ENCODE measurements at regions not wholly inside any gene's neighbourhood (a gene's known extent, or its start where the extent isn't known, plus 50 kb on each side); places are given as distances from the start of the nearest gene placed in this dataset.

DNA sequence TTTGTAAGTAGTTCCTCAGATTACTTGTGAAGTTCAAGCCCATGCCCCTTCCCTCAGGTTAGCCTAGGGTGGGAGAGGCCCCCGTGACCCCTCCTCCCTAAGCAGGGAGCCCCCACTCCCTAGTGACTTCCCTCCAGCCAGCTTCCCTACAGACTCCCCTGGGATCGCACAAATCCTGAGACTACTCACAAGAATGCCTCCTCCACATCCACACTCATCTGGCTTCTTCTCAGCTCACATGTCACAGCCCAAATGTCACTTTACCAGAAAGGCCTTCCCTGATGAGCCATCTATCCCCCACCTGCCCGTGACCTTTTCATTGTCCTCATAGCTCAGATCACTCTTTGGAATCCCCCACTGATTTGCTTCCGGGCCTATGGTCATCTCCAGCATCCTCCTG lies 96.7 kb upstream of the ARAP3 start:
- DNase-seq (ENCODE audit: insufficient read length, low spot score), result no peak
- no peak for FAIRE-seq
- TF ChIP-seq, protein P1, sequence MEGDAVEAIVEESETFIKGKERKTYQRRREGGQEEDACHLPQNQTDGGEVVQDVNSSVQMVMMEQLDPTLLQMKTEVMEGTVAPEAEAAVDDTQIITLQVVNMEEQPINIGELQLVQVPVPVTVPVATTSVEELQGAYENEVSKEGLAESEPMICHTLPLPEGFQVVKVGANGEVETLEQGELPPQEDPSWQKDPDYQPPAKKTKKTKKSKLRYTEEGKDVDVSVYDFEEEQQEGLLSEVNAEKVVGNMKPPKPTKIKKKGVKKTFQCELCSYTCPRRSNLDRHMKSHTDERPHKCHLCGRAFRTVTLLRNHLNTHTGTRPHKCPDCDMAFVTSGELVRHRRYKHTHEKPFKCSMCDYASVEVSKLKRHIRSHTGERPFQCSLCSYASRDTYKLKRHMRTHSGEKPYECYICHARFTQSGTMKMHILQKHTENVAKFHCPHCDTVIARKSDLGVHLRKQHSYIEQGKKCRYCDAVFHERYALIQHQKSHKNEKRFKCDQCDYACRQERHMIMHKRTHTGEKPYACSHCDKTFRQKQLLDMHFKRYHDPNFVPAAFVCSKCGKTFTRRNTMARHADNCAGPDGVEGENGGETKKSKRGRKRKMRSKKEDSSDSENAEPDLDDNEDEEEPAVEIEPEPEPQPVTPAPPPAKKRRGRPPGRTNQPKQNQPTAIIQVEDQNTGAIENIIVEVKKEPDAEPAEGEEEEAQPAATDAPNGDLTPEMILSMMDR (IDR thresholded peaks at IDR 0.05; ENCODE audit: insufficient read depth, missing control alignments), result no peak

DNA sequence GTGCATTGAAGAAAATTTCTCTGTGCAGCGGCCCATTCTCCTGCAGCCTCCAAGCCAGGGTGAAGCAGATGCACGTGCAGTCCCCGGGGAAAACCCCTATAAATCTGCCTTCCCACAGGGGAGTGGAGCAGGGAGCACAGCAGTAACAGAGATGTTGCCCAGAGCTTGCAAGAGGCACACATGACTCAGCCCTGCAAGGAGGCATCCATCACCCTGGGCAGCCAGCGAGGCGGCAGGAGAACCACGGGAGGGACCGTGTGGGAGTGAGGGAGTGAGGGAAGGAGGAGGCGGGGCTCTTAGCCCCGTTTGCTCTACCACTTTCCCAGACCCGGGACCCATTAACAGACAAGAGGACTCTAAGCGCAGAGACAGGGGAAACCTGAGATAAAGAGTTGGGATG lies 96.2 kb upstream of the ARAP3 start:
- DNase-seq (ENCODE audit: insufficient read length, low spot score) (no peak), FAIRE-seq (no peak)

DNA sequence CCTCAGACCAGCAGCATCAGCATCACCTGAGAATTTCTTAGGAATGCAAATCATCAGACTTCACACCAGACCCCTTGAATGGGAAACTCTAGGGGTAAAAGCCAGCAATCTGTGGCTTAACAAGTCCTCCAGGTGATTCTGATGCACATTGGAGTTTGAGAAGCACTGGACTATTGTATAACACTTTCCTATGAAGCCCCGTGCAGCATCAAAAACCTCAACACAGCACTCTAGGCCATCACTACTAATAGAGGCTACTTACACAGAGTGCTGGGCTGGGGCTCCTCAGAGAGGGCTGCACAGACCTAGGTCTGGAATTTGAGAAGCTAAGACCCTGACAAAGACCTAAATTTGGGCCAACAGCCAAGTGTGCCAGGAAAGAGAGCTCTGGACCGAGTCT lies 95.7 kb upstream of the ARAP3 start:
- DNase-seq (ENCODE audit: insufficient read length, low spot score) (no peak), FAIRE-seq (no peak)
- TF ChIP-seq, protein P1 (IDR thresholded peaks at IDR 0.05; ENCODE audit: insufficient read depth, missing control alignments), result no peak

More for the DNA sequence above, 96.2 kb upstream of the ARAP3 start:
- TF ChIP-seq, protein P1 (IDR thresholded peaks at IDR 0.05; ENCODE audit: insufficient read depth, missing control alignments), result no peak

DNA sequence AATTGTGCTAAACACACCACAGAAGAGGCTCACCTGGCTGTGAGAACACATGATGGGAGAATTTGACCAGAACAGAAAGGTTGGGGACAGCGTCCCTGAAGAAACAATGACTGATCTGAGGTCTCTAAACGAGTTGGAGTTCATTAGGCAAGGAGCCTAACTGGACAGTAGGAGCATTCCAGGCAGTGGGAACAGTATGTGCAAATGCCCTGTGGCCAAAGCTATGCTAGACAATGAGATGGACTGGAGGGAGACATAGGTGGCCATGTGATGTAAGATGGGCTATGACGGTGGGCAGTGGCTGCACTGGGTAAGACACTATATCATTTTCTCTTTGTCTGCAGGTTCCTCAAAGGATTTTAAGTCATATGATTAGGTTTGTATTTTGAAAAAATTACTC lies 95.1 kb upstream of the ARAP3 start:
- FAIRE-seq (no peak), DNase-seq (ENCODE audit: insufficient read length, low spot score) (no peak)
- TF ChIP-seq, protein P1 (IDR thresholded peaks at IDR 0.05; ENCODE audit: insufficient read depth, missing control alignments), result no peak

DNA sequence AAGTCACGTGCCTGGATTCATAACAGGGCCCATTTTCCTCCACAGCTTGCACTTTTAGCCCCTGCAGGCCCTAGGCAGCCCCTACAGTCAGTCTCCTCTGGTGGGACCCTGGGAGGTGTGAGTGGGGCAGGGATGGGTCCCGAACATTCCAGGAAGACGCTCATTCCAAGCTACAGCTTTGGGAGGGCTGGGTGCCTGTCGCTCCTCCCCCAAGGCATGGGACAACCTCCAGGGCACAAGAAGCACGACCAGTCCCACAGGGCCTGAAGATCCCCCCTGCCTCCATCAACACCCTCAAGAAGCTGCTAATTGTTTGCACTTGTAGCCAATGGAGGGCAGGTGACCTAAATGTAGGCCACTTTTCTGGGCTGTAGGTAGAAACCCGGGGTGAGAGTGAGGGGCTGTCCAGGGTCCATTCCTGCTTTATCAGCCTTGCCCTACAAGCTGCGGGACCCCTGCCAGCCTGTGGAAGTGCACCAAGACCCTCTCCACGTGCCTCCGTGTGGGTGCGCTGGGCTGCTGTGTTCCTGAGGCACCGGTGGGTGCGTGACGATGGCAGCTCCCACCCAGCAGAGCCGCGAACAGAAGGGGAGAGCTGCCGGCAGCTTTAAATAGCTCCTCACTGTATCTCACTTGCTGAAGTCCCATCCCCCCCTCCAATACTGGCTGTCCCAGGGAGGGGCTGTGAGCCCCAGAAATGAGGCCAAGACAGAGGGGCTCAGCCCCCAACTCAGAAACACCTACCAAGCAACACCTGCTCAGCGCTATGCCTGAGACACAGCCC lies 91.9 kb upstream of the ARAP3 start:
- TF ChIP-seq, protein P1 (IDR thresholded peaks at IDR 0.05; ENCODE audit: insufficient read depth, missing control alignments), result no peak
- no peak for FAIRE-seq
- no peak for DNase-seq (ENCODE audit: insufficient read length, low spot score)

DNA sequence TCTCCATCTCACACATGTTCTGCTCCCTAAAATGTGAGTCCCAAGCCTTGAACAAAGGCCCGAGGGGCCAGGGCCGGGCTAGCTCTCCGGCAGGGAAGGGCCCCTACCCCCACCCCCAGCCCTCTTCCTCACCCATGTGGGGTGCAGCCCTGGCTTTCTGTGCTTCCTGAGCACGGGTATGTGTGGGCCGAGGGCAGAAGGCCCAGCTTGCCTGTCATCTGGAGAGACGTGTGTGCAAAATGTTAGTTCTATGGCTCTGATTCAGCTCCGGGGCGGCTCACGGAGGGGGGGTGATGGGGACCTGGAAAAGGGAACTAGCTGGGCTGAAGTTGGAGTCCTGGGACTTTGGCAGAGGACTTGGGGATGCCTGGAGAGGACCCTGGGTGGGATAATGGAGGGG lies 90.3 kb upstream of the ARAP3 start:
- no peak for DNase-seq (ENCODE audit: insufficient read length, low spot score)
- no peak for FAIRE-seq
- TF ChIP-seq, protein P1 (IDR thresholded peaks at IDR 0.05; ENCODE audit: insufficient read depth, missing control alignments), result no peak

DNA sequence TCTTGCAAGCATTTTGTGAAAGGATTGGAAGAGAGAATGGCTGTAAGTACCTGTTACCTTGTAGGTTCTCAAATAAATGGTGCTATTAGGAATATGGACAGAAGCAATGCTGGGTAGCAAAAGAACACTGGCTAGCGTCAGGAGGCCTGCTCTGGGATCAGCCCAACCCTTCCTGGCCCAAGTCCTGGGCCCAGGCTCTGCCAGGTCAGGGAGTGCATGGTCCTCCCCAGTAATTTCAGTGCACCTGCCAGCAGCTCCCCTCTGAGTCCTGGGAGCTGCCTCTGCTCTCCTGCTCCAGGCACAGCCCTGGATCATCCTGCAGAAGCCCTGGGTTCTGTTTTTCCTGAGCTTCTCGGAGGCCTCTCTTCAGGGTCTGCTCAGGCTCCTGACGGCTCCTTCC lies 89.5 kb upstream of the ARAP3 start:
- TF ChIP-seq, protein P1 (IDR thresholded peaks at IDR 0.05; ENCODE audit: insufficient read depth, missing control alignments), result no peak
- DNase-seq (ENCODE audit: insufficient read length, low spot score) (no peak), FAIRE-seq (no peak)

All from D721Med (cell line).